ENCODE measurements at regions not wholly inside any gene's neighbourhood (a gene's known extent, or its start where the extent isn't known, plus 50 kb on each side); places are given as distances from the start of the nearest gene placed in this dataset.

GRCh38 chr5:159752622-159753275, 163.5 kb upstream of the ADRA1B start:
- DNase-seq (ENCODE audit: low spot score), result no peak

GRCh38 chr5:159758189-159758588, 158.1 kb upstream of the ADRA1B start:
- no peak for DNase-seq (ENCODE audit: low spot score)

GRCh38 chr5:159759791-159760290, 156.4 kb upstream of the ADRA1B start:
- DNase-seq (ENCODE audit: low spot score), result no peak

- no peak for DNase-seq (ENCODE audit: low spot score)
Measured at GRCh38 chr5:159762921-159763320, 153.4 kb upstream of the ADRA1B start.

GRCh38 chr5:159763562-159763961, 152.7 kb upstream of the ADRA1B start:
- DNase-seq (ENCODE audit: low spot score), result no peak

- DNase-seq (ENCODE audit: low spot score), result no peak
Measured at GRCh38 chr5:159764283-159765134, 151.8 kb upstream of the ADRA1B start.

GRCh38 chr5:159765135-159765433, 151.2 kb upstream of the ADRA1B start:
- no peak for DNase-seq (ENCODE audit: low spot score)

- no peak for DNase-seq (ENCODE audit: low spot score)
Measured at GRCh38 chr5:159765760-159766517, 150.3 kb upstream of the ADRA1B start.

GRCh38 chr5:159768243-159768642, 148.0 kb upstream of the ADRA1B start:
- DNase-seq (ENCODE audit: low spot score), result no peak

GRCh38 chr5:159772698-159773061, 143.6 kb upstream of the ADRA1B start:
- DNase-seq (ENCODE audit: low spot score), result no peak

- DNase-seq (ENCODE audit: low spot score), result no peak
Measured at GRCh38 chr5:159773062-159773924, 143.0 kb upstream of the ADRA1B start.

GRCh38 chr5:159774476-159775031, 141.7 kb upstream of the ADRA1B start:
- DNase-seq (ENCODE audit: low spot score), result no peak

GRCh38 chr5:159775890-159776289, 140.4 kb upstream of the ADRA1B start:
- no peak for DNase-seq (ENCODE audit: low spot score)

GRCh38 chr5:159777049-159777660, 139.1 kb upstream of the ADRA1B start:
- DNase-seq (ENCODE audit: low spot score), result no peak

GRCh38 chr5:159779481-159779880, 136.8 kb upstream of the ADRA1B start:
- no peak for DNase-seq (ENCODE audit: low spot score)

GRCh38 chr5:159780246-159780645, 136.0 kb upstream of the ADRA1B start:
- no peak for DNase-seq (ENCODE audit: low spot score)

GRCh38 chr5:159781626-159782157, 134.6 kb upstream of the ADRA1B start:
- no peak for DNase-seq (ENCODE audit: low spot score)

GRCh38 chr5:159782197-159782994, 133.9 kb upstream of the ADRA1B start:
- no peak for DNase-seq (ENCODE audit: low spot score)

GRCh38 chr5:159782995-159783300, 133.3 kb upstream of the ADRA1B start:
- DNase-seq (ENCODE audit: low spot score), result no peak

GRCh38 chr5:159783726-159784247, 132.5 kb upstream of the ADRA1B start:
- no peak for DNase-seq (ENCODE audit: low spot score)
